Hepatocyte (in vitro differentiated cells): ENCODE measurements at regions not wholly inside any gene's neighbourhood (a gene's known extent, or its start where the extent isn't known, plus 50 kb on each side); places are given as distances from the start of the nearest gene placed in this dataset.
"Not testable (repeated sequence)": the region's sequence is repeated elsewhere in the genome, so short reads cannot be mapped to it uniquely, and the experiment has no call there.

ENCODE experiments used
- DNase-seq: peaks from one replicate; pipeline ENCODE4 v3.0.0-alpha.2; 2016; ENCODE audit warnings: low spot score
- H2AFZ ChIP-seq: fragments of 200-600 bp; sonication (generic); 2 replicates; pipeline ENCODE4 v1.6.0; 2016; ENCODE audit warnings: antibody characterized with exemption, mild to moderate bottlenecking
- H3K27ac ChIP-seq: fragments of 200-600 bp; sonication (generic); 2 replicates; pipeline ENCODE4 v1.5.1; 2016; ENCODE audit warnings: mild to moderate bottlenecking
- H3K27me3 ChIP-seq: fragments of 200-600 bp; sonication (generic); 2 replicates; pipeline ENCODE4 v1.6.1; 2016
- H3K36me3 ChIP-seq: fragments of 200-600 bp; sonication (generic); replicated peaks from 2 replicates; pipeline ENCODE4 v1.5.1; 2016; ENCODE audit warnings: low read depth; ENCODE audit not compliant: insufficient read depth
- H3K4me1 ChIP-seq: fragments of 200-600 bp; sonication (generic); 2 replicates; pipeline ENCODE4 v1.5.1; 2016; ENCODE audit warnings: mild to moderate bottlenecking, moderate library complexity; ENCODE audit not compliant: insufficient read depth
- H3K4me2 ChIP-seq: fragments of 200-600 bp; sonication (generic); 2 replicates; pipeline ENCODE4 v1.6.0; 2016
- H3K4me3 ChIP-seq: fragments of 200-600 bp; sonication (generic); 2 replicates; pipeline ENCODE4 v1.5.1; 2016; ENCODE audit warnings: mild to moderate bottlenecking
- H3K79me2 ChIP-seq: fragments of 200-600 bp; sonication (generic); 2 replicates; pipeline ENCODE4 v1.6.0; 2017; ENCODE audit warnings: mild to moderate bottlenecking
- H3K9me2 ChIP-seq: fragments of 200-600 bp; sonication (generic); replicated peaks from 2 replicates; pipeline ENCODE4 v1.6.0; 2017; ENCODE audit warnings: mild to moderate bottlenecking; ENCODE audit not compliant: insufficient read depth
- H3K9me3 ChIP-seq: fragments of 200-600 bp; sonication (generic); 2 replicates; pipeline ENCODE4 v1.5.1; 2016; ENCODE audit warnings: low read depth, mild to moderate bottlenecking
- H4K20me1 ChIP-seq: fragments of 200-600 bp; sonication (generic); 2 replicates; pipeline ENCODE4 v1.6.0; 2016; ENCODE audit warnings: mild to moderate bottlenecking; ENCODE audit not compliant: insufficient read depth, poor library complexity, severe bottlenecking
- CTCF ChIP-seq: fragments of 200-600 bp; sonication (generic); IDR thresholded peaks from 2 replicates; pipeline ENCODE4 v1.5.1; 2016; ENCODE audit warnings: antibody characterized with exemption, mild to moderate bottlenecking; ENCODE audit not compliant: poor library complexity
- EZH2 ChIP-seq: fragments of 200-600 bp; sonication (generic); IDR thresholded peaks from 2 replicates; pipeline ENCODE4 v1.6.1; 2016; ENCODE audit warnings: antibody characterized with exemption, mild to moderate bottlenecking, borderline replicate concordance
- EZH2phosphoT487 ChIP-seq: fragments of 200-600 bp; sonication (generic); IDR thresholded peaks from one replicate; pipeline ENCODE4 v1.6.1; 2018; ENCODE audit warnings: antibody characterized with exemption, mild to moderate bottlenecking, low read depth, moderate library complexity; ENCODE audit not compliant: unreplicated experiment, severe bottlenecking
- WGBS: methylation state at CpG from one replicate; pipeline ENCODE4 v1.1.6; 2016; ENCODE audit warnings: low lambda C conversion rate; ENCODE audit errors: missing lambda C conversion rate; 5-methylcytosine and 5-hydroxymethylcytosine counted together

- Histone ChIP-seq H3K36me3 (no peaks in the 10 kb centered on the region), H3K27ac (no peak overlapping the region), H3K9me3 (no peaks in the 10 kb centered on the region), H4K20me1 (no peaks in the 10 kb centered on the region), H3K27me3 (no peaks in the 10 kb centered on the region), H2AFZ (no peak overlapping the region), H3K4me3 (no peak overlapping the region), H3K9me2 (no peaks in the 10 kb centered on the region), H3K79me2 (no peaks in the 10 kb centered on the region), H3K4me1 (no peaks in the 10 kb centered on the region), H3K4me2 (no peak overlapping the region)
- no peak for DNase-seq
- TF ChIP-seq EZH2phosphoT487, result no peak
- TF ChIP-seq EZH2, result no peak
- no peak for TF ChIP-seq CTCF
Observed at GRCh38 chr7:104061652-104062051, 72.2 kb upstream of the RELN start.

GRCh38 chr7:104059837-104060236, 70.4 kb upstream of the RELN start:
- H3K4me1 ChIP-seq, H3K79me2 ChIP-seq, DNase-seq, H3K4me2 ChIP-seq, H2AFZ ChIP-seq, H3K9me2 ChIP-seq, H3K27me3 ChIP-seq, H3K9me3 ChIP-seq, H3K27ac ChIP-seq, H3K4me3 ChIP-seq, H3K36me3 ChIP-seq, H4K20me1 ChIP-seq: not testable (repeated sequence)
- WGBS, result 76% methylated on average over 8 of the region's 8 CpGs

- WGBS, result 77% methylated on average over 5 of the region's 5 CpGs
- no peak overlapping the region for H3K4me3 ChIP-seq
- H3K4me1 ChIP-seq, result no peaks in the 10 kb centered on the region
- H3K27ac ChIP-seq, result no peak overlapping the region
- no peaks in the 10 kb centered on the region for H3K36me3 ChIP-seq
- no peak for DNase-seq
- no peaks in the 10 kb centered on the region for H3K9me2 ChIP-seq
- no peaks in the 10 kb centered on the region for H3K27me3 ChIP-seq
- H3K9me3 ChIP-seq, result no peaks in the 10 kb centered on the region
- no peak for TF ChIP-seq EZH2phosphoT487
- TF ChIP-seq CTCF, result no peak
- TF ChIP-seq EZH2, result no peak
- H3K4me2 ChIP-seq, result no peak overlapping the region
- no peak overlapping the region for H2AFZ ChIP-seq
- H3K79me2 ChIP-seq, result no peaks in the 10 kb centered on the region
- no peaks in the 10 kb centered on the region for H4K20me1 ChIP-seq
Observed at GRCh38 chr7:104059103-104059502, 69.6 kb upstream of the RELN start.

GRCh38 chr7:104054362-104054761, 64.9 kb upstream of the RELN start:
- no peak overlapping the region for H2AFZ ChIP-seq
- no peak for DNase-seq
- no peaks in the 10 kb centered on the region for H3K36me3 ChIP-seq
- no peak overlapping the region for H3K27ac ChIP-seq
- TF ChIP-seq EZH2phosphoT487 (no peak), CTCF (no peak), EZH2 (no peak)
- H3K4me2 ChIP-seq, result no peak overlapping the region
- H3K79me2 ChIP-seq, result no peaks in the 10 kb centered on the region
- H3K9me2 ChIP-seq, result no peaks in the 10 kb centered on the region
- H3K27me3 ChIP-seq, result no peaks in the 10 kb centered on the region
- H3K9me3 ChIP-seq, result no peaks in the 10 kb centered on the region
- H3K4me1 ChIP-seq, result no peaks in the 10 kb centered on the region
- 86% methylated on average over 1 of the region's 1 CpG for WGBS
- no peaks in the 10 kb centered on the region for H4K20me1 ChIP-seq
- no peak overlapping the region for H3K4me3 ChIP-seq
